ENCODE measurements at regions not wholly inside any gene's neighbourhood (a gene's known extent, or its start where the extent isn't known, plus 50 kb on each side); places are given as distances from the start of the nearest gene placed in this dataset.

GRCh38 chr4:96841801-96842200 lies 1001.9 kb downstream of the PDHA2 start:
- H2AFZ ChIP-seq (ENCODE audit: low read depth, low read length): no peak overlapping the region
- no peak overlapping the region for H3K4me3 ChIP-seq (replicated peaks in 1 of 3; ENCODE audit: insufficient read depth in 1 of 3, low read depth in 1 of 3, low read length in 3 of 3)
- no peak overlapping the region for H3K4me2 ChIP-seq (ENCODE audit: insufficient read depth, low read length)
- dilution Hi-C loops (cut with MboI; ENCODE audit: extremely low pct_ligation_motif_present, low sequenced_read_pairs): no loop called here
- no peaks in the 10 kb centered on the region for H3K4me1 ChIP-seq (ENCODE audit: control insufficient read depth, extremely low read depth, insufficient read depth, low read length)
- POLR2A ChIA-PET: interaction anchor here (0.6 kb wide), 1 partner anchor 19 kb away, joined by 4 read pairs; no protein-coding TSS in a partner anchor
- H3K9me3 ChIP-seq (replicated peaks; ENCODE audit: control insufficient read depth, insufficient read depth, low read length): no peaks in the 10 kb centered on the region
- H3K9ac ChIP-seq (replicated peaks; ENCODE audit: extremely low read depth, insufficient read depth, low read length): no peak overlapping the region
- H3K79me2 ChIP-seq (ENCODE audit: control insufficient read depth, insufficient read depth, low read length): no peaks in the 10 kb centered on the region
- BruUV-seq (replicated peaks): no TSS peak
- no peaks in the 10 kb centered on the region for H3K9me1 ChIP-seq (replicated peaks; ENCODE audit: control insufficient read depth, extremely low read depth, insufficient read depth, low read length)
- H3K27ac ChIP-seq (ENCODE audit: insufficient read depth, low read depth, low read length): no peak overlapping the region
- no peaks in the 10 kb centered on the region for H3K36me3 ChIP-seq (ENCODE audit: control insufficient read depth in 2 of 2, extremely low read depth in 1 of 2, insufficient read depth in 2 of 2, low read length in 2 of 2)
- TF ChIP-seq POLR2A (IDR thresholded peaks at IDR 0.05; ENCODE audit: low read depth, low read length): no peak
- TF ChIP-seq EZH2 (IDR thresholded peaks at IDR 0.05; ENCODE audit: borderline replicate concordance, low read depth, low read length, severe bottlenecking): no peak
- no peak for TF ChIP-seq FOS (IDR thresholded peaks at IDR 0.05; ENCODE audit: borderline replicate concordance, insufficient read depth, low read length)
- no peak for TF ChIP-seq MAX (IDR thresholded peaks at IDR 0.05; ENCODE audit: insufficient read depth, insufficient read length)
- no peak for TF ChIP-seq JUN (IDR thresholded peaks at IDR 0.05; ENCODE audit: borderline replicate concordance, insufficient read depth, insufficient read length, low read depth)
- no peak for TF ChIP-seq POLR2AphosphoS5 (IDR thresholded peaks at IDR 0.05; ENCODE audit: insufficient read depth, low read depth, low read length)
- TF ChIP-seq, protein P1, sequence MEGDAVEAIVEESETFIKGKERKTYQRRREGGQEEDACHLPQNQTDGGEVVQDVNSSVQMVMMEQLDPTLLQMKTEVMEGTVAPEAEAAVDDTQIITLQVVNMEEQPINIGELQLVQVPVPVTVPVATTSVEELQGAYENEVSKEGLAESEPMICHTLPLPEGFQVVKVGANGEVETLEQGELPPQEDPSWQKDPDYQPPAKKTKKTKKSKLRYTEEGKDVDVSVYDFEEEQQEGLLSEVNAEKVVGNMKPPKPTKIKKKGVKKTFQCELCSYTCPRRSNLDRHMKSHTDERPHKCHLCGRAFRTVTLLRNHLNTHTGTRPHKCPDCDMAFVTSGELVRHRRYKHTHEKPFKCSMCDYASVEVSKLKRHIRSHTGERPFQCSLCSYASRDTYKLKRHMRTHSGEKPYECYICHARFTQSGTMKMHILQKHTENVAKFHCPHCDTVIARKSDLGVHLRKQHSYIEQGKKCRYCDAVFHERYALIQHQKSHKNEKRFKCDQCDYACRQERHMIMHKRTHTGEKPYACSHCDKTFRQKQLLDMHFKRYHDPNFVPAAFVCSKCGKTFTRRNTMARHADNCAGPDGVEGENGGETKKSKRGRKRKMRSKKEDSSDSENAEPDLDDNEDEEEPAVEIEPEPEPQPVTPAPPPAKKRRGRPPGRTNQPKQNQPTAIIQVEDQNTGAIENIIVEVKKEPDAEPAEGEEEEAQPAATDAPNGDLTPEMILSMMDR (IDR thresholded peaks at IDR 0.05; ENCODE audit: extremely low read depth in 1 of 2, insufficient read depth in 1 of 2, low read depth in 1 of 2, low read length in 2 of 2): no peak
- TF ChIP-seq GATA2 (IDR thresholded peaks at IDR 0.05; ENCODE audit: insufficient read depth, insufficient read length, low read depth, low read length): no peak
- TF ChIP-seq MYC (IDR thresholded peaks at IDR 0.05; ENCODE audit: low read depth, low read length): no peak
- CTCF ChIA-PET: interaction anchor here (0.6 kb wide), 1 partner anchor 652 kb away, joined by 3 read pairs; no protein-coding TSS in a partner anchor
- no peaks in the 10 kb centered on the region for H3K27me3 ChIP-seq (ENCODE audit: control insufficient read depth in 2 of 2, insufficient read depth in 2 of 2, low read length in 2 of 2)
- intact Hi-C loops (cut with micrococcal nuclease): no loop called here
- no peaks in the 10 kb centered on the region for H4K20me1 ChIP-seq (replicated peaks; ENCODE audit: control insufficient read depth, extremely low read depth, insufficient read depth, low read length)
- DNase-seq (ENCODE audit: low read depth, low spot score): no peak
- FAIRE-seq: no peak
